Coronary artery (tissue), 2 donors: ENCODE measurements at regions not wholly inside any gene's neighbourhood (a gene's known extent, or its start where the extent isn't known, plus 50 kb on each side); places are given as distances from the start of the nearest gene placed in this dataset.

Experiments
- DNase-seq: peaks from one replicate; pipeline ENCODE4 v3.0.0-alpha.2; 2017; ENCODE audit warnings: low spot score
- H3K27ac ChIP-seq, 2 donors: fragments of 200-600 bp; sonication (generic); one replicate each; pipeline ENCODE4 v1.5.1; 2016 to 2019
- H3K4me3 ChIP-seq: fragments of 200-600 bp; sonication (generic); 2 replicates; pipeline ENCODE4 v1.5.1; 2016; ENCODE audit warnings: mild to moderate bottlenecking, moderate library complexity
- TF ChIP-seq, protein P1 (sequence below): fragments of 200-600 bp; sonication (generic); IDR thresholded peaks from one replicate; pipeline ENCODE4 v1.5.1; 2019; ENCODE audit warnings: antibody characterized with exemption

DNA sequence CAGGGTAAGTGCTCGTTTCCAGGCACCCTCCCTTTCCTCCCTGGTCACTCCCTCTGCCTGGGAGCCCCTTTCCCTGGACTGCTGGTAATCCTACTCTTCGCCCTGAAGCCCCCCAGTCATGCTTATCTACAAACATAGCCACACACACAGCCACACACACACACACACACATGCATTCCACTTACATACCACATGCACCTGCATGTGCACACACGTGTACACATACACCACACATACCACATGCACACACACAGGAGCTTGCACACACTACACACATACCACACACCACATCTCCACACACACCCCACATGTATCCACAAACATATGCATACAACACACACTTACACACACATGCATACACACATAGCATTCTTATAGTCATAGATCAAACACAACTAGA lies 358.5 kb downstream of the GADD45G start:
- TF ChIP-seq, protein P1, sequence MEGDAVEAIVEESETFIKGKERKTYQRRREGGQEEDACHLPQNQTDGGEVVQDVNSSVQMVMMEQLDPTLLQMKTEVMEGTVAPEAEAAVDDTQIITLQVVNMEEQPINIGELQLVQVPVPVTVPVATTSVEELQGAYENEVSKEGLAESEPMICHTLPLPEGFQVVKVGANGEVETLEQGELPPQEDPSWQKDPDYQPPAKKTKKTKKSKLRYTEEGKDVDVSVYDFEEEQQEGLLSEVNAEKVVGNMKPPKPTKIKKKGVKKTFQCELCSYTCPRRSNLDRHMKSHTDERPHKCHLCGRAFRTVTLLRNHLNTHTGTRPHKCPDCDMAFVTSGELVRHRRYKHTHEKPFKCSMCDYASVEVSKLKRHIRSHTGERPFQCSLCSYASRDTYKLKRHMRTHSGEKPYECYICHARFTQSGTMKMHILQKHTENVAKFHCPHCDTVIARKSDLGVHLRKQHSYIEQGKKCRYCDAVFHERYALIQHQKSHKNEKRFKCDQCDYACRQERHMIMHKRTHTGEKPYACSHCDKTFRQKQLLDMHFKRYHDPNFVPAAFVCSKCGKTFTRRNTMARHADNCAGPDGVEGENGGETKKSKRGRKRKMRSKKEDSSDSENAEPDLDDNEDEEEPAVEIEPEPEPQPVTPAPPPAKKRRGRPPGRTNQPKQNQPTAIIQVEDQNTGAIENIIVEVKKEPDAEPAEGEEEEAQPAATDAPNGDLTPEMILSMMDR, result no peak
- DNase-seq, result no peak
- no peak overlapping the region for H3K27ac ChIP-seq
- H3K4me3 ChIP-seq, result no peak overlapping the region

DNA sequence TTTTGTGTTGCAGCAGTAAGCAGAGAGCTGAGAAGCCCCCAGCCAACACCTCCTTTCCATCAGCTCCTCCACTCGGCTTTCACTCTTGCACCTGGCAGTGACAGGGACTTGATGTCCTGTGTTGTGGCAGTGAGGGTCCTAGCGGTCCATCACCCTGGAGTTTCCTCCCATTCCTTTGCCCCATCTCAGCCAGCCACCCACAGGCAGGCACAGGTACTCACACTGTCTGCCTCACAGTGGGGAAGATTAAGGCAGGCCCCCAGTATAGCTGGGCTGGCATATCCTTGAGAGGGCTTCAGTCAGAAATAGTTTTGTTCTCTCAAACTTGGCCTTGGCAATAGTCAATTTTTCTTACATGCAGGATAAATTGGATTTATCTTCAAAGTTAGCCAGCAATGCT lies 362.7 kb downstream of the GADD45G start:
- Histone ChIP-seq H3K27ac (no peak overlapping the region), H3K4me3 (no peak overlapping the region)
- TF ChIP-seq, protein P1, result no peak
- no peak for DNase-seq

DNA sequence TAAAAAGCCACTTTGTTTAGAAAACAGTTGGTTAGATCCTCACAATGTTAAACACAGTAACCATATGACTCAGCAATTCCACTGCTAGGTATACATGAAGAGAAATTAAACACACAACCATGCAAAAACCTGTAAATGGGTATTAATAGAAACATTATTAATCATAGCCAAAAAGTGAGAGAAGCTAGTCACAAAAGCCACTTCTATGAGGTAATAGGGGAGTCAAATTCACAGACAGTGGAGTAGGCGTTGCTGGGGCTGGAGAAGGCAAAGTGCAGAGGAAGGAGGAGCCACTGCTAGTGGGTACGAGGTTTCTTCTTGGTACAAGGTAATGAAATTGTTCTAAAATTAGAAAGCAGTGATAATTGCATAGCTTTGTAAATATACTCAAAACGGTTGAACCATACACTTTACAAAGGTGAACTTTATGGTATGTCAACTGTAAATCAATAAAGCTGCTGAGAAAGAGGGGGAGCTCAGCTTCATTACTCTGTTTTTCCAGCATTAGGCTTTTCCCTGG lies 364.4 kb downstream of the GADD45G start:
- TF ChIP-seq, protein P1, result no peak
- no peak overlapping the region for H3K4me3 ChIP-seq
- H3K27ac ChIP-seq, result no peak overlapping the region
- DNase-seq, result no peak

DNA sequence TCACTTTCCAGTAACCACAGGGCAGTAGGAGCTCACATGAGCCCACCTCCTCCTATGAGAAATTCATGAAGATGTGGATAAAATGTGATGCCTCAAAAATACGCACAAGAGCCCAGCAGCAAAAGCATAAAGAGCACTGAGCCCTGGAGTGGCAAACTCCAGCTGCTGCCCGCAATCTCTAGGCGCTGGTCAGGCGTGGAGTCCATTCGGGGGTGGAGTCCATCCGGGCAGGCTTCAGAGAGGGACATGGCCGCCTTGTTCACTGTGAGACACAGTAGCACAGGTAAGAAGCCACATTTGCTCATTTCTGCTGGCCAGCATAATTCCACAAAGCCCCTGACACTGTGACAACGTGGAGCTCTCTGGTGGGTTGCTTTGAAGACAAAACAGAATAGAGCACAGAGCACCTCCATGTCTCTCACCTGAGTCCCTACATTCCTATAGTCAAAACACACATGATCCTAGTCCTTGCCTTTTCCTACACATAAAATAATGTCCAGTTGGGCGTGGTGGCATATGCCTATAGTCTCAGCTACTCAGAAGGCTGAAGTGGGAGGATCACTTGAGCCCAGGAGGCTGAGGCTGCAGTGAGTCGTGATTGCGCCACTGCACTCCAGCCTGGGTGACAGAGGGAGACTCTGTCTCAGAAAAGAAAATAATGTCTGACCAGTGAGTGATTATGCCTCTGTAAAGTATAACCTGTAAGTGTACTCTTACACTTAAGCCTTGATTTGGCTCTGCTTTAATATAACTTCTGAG lies 365.2 kb downstream of the GADD45G start:
- H3K27ac ChIP-seq, result no peak overlapping the region
- TF ChIP-seq, protein P1, result no peak
- no peak overlapping the region for H3K4me3 ChIP-seq
- no peak for DNase-seq

DNA sequence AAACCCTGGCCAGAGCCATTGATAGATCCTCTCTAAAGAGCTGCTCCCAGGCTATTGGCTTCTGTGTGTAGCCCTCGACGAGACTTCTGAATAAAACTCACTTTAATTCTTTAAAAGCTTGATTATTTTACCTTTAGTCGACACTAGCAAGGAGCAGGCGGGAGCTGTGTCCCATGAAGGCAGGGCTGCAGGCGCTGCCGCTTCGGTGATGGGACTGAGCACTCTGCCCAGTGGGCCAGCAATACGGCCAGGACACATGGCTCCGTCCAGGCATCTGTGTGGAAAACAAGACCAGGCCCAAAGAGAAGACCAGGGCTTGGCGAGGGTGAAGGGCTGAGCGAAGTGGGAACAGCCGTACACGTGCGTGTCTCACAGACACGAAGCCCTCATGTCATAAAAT lies 365.9 kb downstream of the GADD45G start:
- no peak for DNase-seq
- no peak overlapping the region for H3K27ac ChIP-seq
- TF ChIP-seq, protein P1, result no peak
- no peak overlapping the region for H3K4me3 ChIP-seq

DNA sequence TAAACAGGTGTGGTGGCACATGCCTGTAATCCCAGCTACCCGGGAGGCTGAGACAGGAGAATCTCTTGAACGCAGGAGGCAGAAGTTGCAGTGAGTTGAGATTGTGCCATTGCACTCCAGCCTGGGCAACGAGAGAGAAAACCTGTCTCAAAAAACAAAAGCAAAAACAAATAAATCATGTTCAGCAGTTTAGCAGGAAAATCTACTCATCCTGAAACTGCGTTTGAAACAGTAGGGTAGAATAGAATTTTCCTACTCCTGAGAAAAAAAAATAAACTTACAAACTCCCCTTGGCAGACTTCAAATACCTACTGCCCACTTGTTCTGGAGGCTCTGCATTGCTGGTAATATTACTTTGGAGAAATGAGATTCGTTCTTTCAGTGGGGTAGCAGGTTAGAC lies 367.7 kb downstream of the GADD45G start:
- H3K4me3 ChIP-seq, result no peak overlapping the region
- TF ChIP-seq, protein P1, result no peak
- H3K27ac ChIP-seq, result no peak overlapping the region
- no peak for DNase-seq

DNA sequence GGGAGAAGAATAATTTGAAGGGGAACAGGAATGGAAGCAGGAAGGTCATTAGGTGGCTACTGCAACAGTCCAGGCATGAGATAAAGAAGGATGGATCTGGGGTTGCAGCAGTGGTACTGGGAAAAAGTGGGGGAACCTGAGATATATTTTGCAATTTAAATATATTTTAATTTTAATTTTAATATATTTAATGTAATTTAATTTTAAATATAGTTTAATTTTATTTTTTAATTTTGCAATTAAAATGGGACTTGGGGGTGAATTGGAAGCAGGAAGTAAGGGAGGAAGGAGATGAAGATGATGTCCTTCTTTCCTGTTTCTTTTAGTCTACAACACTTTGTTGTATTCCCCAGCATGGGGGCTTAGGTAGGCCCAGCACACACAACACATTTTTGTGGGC lies 369.8 kb downstream of the GADD45G start:
- no peak overlapping the region for H3K27ac ChIP-seq
- TF ChIP-seq, protein P1, result no peak
- H3K4me3 ChIP-seq, result no peak overlapping the region
- no peak for DNase-seq
